ENCODE measurements at regions not wholly inside any gene's neighbourhood (a gene's known extent, or its start where the extent isn't known, plus 50 kb on each side); places are given as distances from the start of the nearest gene placed in this dataset.

DNA sequence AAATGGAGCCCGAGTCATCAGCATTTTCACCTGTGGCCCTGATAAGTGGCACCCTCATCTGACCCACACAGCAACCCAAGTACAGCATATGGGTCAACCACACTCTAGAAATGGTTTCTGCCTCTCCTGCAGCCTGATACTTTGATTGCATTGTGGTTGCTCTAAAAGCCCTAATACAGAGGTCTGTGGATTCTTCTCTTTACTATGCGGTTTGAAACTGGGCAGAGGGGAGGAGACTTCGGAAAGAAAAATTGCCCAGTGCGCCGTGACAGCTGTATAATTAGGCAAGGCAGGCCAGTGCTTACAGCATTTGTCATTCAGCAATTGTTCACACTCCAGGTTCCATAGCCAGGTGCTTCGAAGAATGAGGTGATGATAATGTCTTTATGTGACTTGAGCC, 361.0 kb downstream of the NFIB start:
- TF ChIP-seq, protein P1, sequence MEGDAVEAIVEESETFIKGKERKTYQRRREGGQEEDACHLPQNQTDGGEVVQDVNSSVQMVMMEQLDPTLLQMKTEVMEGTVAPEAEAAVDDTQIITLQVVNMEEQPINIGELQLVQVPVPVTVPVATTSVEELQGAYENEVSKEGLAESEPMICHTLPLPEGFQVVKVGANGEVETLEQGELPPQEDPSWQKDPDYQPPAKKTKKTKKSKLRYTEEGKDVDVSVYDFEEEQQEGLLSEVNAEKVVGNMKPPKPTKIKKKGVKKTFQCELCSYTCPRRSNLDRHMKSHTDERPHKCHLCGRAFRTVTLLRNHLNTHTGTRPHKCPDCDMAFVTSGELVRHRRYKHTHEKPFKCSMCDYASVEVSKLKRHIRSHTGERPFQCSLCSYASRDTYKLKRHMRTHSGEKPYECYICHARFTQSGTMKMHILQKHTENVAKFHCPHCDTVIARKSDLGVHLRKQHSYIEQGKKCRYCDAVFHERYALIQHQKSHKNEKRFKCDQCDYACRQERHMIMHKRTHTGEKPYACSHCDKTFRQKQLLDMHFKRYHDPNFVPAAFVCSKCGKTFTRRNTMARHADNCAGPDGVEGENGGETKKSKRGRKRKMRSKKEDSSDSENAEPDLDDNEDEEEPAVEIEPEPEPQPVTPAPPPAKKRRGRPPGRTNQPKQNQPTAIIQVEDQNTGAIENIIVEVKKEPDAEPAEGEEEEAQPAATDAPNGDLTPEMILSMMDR (IDR thresholded peaks at IDR 0.05), result no peak
- TF ChIP-seq POLR2AphosphoS5 (IDR thresholded peaks at IDR 0.05), result no peak

Measured in gastroesophageal sphincter (tissue), 3 donors.